Ishikawa (cell line): ENCODE measurements at regions not wholly inside any gene's neighbourhood (a gene's known extent, or its start where the extent isn't known, plus 50 kb on each side); places are given as distances from the start of the nearest gene placed in this dataset.

Experiments used
- CEBPB ChIP-seq: IDR thresholded peaks from 2 replicates; pipeline ENCODE4 v1.6.1; 2012
- CREB1 ChIP-seq: IDR thresholded peaks from 2 replicates; pipeline ENCODE4 v1.6.1; 2012; ENCODE audit warnings: low read depth
- EGR1 ChIP-seq: IDR thresholded peaks from 2 replicates; pipeline ENCODE4 v1.6.1; 2012
- EP300 ChIP-seq: IDR thresholded peaks from 2 replicates; pipeline ENCODE4 v1.6.1; 2012; ENCODE audit warnings: borderline replicate concordance
- FOXM1 ChIP-seq: IDR thresholded peaks from 2 replicates; pipeline ENCODE4 v1.6.1; 2012; ENCODE audit warnings: low read depth, borderline replicate concordance
- NFIC ChIP-seq: IDR thresholded peaks from 2 replicates; pipeline ENCODE4 v1.6.1; 2012
- RAD21 ChIP-seq: IDR thresholded peaks from 2 replicates; pipeline ENCODE4 v1.6.1; 2012; ENCODE audit warnings: low read depth
- TAF1 ChIP-seq: IDR thresholded peaks from 2 replicates; pipeline ENCODE4 v1.6.1; 2012; ENCODE audit warnings: low read depth, mild to moderate bottlenecking
- TCF12 ChIP-seq: IDR thresholded peaks from 2 replicates; pipeline ENCODE4 v1.6.1; 2012; ENCODE audit warnings: low read depth
- TEAD4 ChIP-seq: IDR thresholded peaks from 2 replicates; pipeline ENCODE4 v1.6.1; 2012
- YY1 ChIP-seq: IDR thresholded peaks from 2 replicates; pipeline ENCODE4 v1.6.1; 2012; ENCODE audit warnings: low read depth
- ZBTB7A ChIP-seq: IDR thresholded peaks from 2 replicates; pipeline ENCODE4 v1.6.1; 2012; ENCODE audit warnings: low read depth
- TF ChIP-seq, protein P1 (sequence below): IDR thresholded peaks from 2 replicates; pipeline ENCODE4 v1.6.1; 2012
- TF ChIP-seq, protein P2 (sequence below): IDR thresholded peaks from 2 replicates; pipeline ENCODE4 v1.6.1; 2012; ENCODE audit warnings: low read depth, mild to moderate bottlenecking
- TF ChIP-seq, protein P3 (sequence below): IDR thresholded peaks from 2 replicates; pipeline ENCODE4 v1.6.1; 2012

DNA sequence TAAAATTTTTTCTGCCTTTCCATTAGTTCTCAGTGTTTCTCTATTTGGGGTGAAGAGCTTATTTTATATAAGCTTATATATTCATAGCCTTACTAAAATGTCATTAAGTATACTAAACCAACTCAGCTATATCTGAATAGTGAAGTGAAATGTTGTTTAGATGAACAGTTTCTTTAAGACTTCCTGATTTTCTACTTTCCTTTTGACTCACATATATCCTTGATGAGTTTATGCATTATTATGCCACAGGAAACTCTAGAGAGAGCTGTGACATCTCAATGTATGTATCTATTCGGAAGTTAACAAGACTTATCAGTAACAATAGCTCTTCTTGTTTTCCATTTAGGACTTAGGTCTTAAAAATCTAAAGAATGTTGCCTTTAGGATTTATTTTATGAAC lies 1491.8 kb upstream of the IGFBP7 start:
- TF ChIP-seq, protein P1, sequence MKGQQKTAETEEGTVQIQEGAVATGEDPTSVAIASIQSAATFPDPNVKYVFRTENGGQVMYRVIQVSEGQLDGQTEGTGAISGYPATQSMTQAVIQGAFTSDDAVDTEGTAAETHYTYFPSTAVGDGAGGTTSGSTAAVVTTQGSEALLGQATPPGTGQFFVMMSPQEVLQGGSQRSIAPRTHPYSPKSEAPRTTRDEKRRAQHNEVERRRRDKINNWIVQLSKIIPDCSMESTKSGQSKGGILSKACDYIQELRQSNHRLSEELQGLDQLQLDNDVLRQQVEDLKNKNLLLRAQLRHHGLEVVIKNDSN = no peak
- TF ChIP-seq TEAD4 (no peak), ZBTB7A (no peak), FOXM1 (no peak), YY1 (no peak), TCF12 (no peak), NFIC (no peak), EP300 (no peak), CREB1 (no peak), CEBPB (no peak)
- TF ChIP-seq, protein P2, sequence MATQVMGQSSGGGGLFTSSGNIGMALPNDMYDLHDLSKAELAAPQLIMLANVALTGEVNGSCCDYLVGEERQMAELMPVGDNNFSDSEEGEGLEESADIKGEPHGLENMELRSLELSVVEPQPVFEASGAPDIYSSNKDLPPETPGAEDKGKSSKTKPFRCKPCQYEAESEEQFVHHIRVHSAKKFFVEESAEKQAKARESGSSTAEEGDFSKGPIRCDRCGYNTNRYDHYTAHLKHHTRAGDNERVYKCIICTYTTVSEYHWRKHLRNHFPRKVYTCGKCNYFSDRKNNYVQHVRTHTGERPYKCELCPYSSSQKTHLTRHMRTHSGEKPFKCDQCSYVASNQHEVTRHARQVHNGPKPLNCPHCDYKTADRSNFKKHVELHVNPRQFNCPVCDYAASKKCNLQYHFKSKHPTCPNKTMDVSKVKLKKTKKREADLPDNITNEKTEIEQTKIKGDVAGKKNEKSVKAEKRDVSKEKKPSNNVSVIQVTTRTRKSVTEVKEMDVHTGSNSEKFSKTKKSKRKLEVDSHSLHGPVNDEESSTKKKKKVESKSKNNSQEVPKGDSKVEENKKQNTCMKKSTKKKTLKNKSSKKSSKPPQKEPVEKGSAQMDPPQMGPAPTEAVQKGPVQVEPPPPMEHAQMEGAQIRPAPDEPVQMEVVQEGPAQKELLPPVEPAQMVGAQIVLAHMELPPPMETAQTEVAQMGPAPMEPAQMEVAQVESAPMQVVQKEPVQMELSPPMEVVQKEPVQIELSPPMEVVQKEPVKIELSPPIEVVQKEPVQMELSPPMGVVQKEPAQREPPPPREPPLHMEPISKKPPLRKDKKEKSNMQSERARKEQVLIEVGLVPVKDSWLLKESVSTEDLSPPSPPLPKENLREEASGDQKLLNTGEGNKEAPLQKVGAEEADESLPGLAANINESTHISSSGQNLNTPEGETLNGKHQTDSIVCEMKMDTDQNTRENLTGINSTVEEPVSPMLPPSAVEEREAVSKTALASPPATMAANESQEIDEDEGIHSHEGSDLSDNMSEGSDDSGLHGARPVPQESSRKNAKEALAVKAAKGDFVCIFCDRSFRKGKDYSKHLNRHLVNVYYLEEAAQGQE = no peak
- TF ChIP-seq, protein P3, sequence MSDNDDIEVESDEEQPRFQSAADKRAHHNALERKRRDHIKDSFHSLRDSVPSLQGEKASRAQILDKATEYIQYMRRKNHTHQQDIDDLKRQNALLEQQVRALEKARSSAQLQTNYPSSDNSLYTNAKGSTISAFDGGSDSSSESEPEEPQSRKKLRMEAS = no peak

DNA sequence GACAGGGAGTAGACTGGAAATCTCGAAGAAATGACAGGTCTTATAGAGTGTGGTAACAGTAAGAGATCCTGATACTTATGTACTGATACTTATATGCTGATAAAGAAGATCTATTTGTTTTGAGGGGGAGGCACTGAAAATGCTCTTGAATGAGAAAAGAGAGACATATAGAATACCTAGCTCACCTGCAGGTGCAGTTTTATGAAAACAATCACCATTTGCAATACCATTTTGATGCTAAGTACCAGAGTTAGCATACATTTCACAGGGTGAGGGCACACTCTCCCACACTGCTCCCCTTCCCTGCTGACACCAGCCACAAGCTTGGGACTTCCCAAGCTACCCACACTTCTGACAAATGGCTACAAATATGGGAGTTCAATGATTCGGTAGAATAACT lies 1490.1 kb upstream of the IGFBP7 start:
- TF ChIP-seq EP300 (no peak), TAF1 (no peak), RAD21 (no peak), TEAD4 (no peak), ZBTB7A (no peak), EGR1 (no peak), NFIC (no peak), TCF12 (no peak), CEBPB (no peak), FOXM1 (no peak), YY1 (no peak)
- TF ChIP-seq, protein P2 = no peak

DNA sequence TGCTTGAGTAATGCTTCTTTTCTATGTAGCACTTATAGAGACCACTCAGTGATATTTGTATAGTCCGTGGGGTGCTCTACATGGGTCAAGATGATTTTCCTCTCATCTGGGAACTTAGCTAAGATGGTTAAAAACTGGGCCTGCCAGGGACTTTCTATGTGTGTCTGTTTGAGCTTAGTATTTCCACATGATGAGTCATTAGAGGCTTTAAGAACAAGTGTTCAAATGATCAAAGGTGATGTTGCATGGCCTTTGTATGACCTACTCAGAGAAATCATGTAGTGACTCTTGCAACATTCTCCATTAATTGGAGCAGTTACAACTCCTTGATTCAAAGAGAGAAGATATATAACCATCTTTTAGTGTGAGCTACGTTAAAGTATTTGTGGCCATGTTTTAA lies 1480.5 kb upstream of the IGFBP7 start:
- no peak for TF ChIP-seq EGR1
- TF ChIP-seq CREB1 = no peak
- TF ChIP-seq TEAD4 = no peak
- TF ChIP-seq FOXM1 = no peak
- TF ChIP-seq, protein P1 = no peak
- TF ChIP-seq EP300 = no peak
- TF ChIP-seq TAF1 = no peak
- TF ChIP-seq RAD21 = no peak
- TF ChIP-seq NFIC = no peak
- no peak for TF ChIP-seq TCF12
- TF ChIP-seq ZBTB7A = no peak
- no peak for TF ChIP-seq YY1
- TF ChIP-seq, protein P2 = no peak
- TF ChIP-seq, protein P3 = no peak
- TF ChIP-seq CEBPB = no peak

DNA sequence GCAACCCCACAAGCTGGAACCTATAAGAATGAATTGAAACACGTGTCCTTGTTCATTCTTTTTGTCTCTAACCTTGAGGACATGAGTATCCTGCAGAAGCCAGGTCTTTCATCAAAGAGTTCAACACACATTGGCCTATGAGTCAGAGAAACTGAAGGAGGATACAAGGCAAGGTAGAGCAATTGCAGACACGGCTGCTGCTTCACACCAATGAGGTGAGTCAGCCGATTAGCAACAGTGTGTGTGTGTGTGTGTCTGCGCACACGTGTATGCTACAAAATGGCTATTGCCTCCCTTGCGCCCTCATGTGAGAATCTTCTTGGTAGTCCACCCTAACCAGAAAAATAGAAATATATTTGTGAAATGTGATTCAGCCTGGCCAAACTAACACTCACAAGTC lies 1477.7 kb upstream of the IGFBP7 start:
- no peak for TF ChIP-seq EP300
- no peak for TF ChIP-seq TCF12
- no peak for TF ChIP-seq ZBTB7A
- TF ChIP-seq TEAD4 = no peak
- TF ChIP-seq, protein P3 = no peak
- TF ChIP-seq CREB1 = no peak
- no peak for TF ChIP-seq YY1
- no peak for TF ChIP-seq CEBPB
- TF ChIP-seq FOXM1 = no peak
- TF ChIP-seq RAD21 = no peak
- TF ChIP-seq, protein P1 = no peak
